ENCODE measurements at regions not wholly inside any gene's neighbourhood (a gene's known extent, or its start where the extent isn't known, plus 50 kb on each side); places are given as distances from the start of the nearest gene placed in this dataset.

DNA sequence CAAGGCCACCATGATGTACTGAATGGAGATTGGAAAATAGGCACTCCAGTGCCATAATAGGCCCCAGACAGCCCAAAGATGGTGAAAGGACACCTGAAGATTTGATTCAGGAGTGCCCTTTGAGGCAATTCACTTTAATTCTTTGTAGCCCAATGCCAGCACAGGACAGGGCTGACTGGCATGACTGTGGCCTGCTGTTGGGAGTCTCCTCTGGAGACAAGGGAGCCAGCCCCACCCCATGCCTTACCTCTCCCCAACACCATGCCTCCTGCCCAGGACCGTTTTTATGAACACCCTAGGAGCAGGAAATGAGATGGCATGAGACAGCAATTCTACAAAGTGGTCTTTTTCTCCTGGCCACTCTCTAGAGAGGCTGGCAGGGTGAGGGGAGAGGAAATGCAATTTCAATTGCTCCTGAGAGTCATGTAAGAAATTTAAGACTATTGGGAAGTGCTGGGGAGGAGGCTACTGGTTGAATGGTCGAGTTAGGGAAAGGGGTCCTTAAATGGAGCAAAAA is 94.2 kb upstream of the MAMLD1 start:
- no peak for TF ChIP-seq POLR2A (IDR thresholded peaks at IDR 0.05; ENCODE audit: low read depth, low read length)
- TF ChIP-seq TAF1 (IDR thresholded peaks at IDR 0.05; ENCODE audit: low read depth, low read length), result no peak
- no peak for TF ChIP-seq POLR2AphosphoS5 (IDR thresholded peaks at IDR 0.05; ENCODE audit: low read depth, low read length)
